B cell (primary cell): ENCODE measurements at regions not wholly inside any gene's neighbourhood (a gene's known extent, or its start where the extent isn't known, plus 50 kb on each side); places are given as distances from the start of the nearest gene placed in this dataset.

ENCODE experiments used
- ATAC-seq: fragments of 200-7000 bp; cut with Tn5 transposase; one replicate; pipeline ENCODE4 v1.10.0; 2021; ENCODE audit warnings: low read depth, mild to moderate bottlenecking, moderate number of reproducible peaks, moderate library complexity
- CTCF ChIA-PET: fragments of 350-600 bp; sonication (Branson Sonifier 250); formaldehyde crosslinking; loops from one replicate; lab custom pipeline; 2021; ENCODE audit warnings: antibody characterized with exemption, inconsistent platforms; lab: Charles Lee
- POLR2A ChIA-PET: fragments of 350-600 bp; sonication (Branson Sonifier 250); formaldehyde crosslinking; loops from one replicate; lab custom pipeline; 2021; ENCODE audit warnings: antibody characterized with exemption; lab: Charles Lee
- DNase-seq: peaks from one replicate; pipeline ENCODE4 v3.0.0; 2013
- H2AFZ ChIP-seq: 2 replicates; pipeline ENCODE4 v1.6.1; 2012; ENCODE audit warnings: mild to moderate bottlenecking, low read depth, low read length; ENCODE audit not compliant: insufficient read depth, poor library complexity, severe bottlenecking
- H3K27ac ChIP-seq, 2 donors: 1 replicate in 1 of 2; 2 replicates in 1 of 2; pipeline ENCODE4 v1.5.1; 2012 to 2013; ENCODE audit warnings: low read length in 2 of 2, mild to moderate bottlenecking in 2 of 2, moderate library complexity in 1 of 2
- H3K27me3 ChIP-seq, 4 experiments: fragments of 200-600 bp in 1 of 4; sonication (generic) in 1 of 4; replicated peaks in 1 of 4; 1 replicate in 2 of 4; 2 replicates in 2 of 4; pipeline versions ENCODE4 v1.6.1 to v1.7.0; 2013 to 2016; ENCODE audit warnings: low read length in 3 of 4, mild to moderate bottlenecking in 2 of 4, mixed read lengths in 1 of 4, moderate library complexity in 1 of 4; ENCODE audit not compliant: insufficient read depth in 4 of 4, control insufficient read depth in 3 of 4; ENCODE audit errors: control extremely low read depth in 1 of 4
- H3K36me3 ChIP-seq, 2 experiments: replicated peaks in 1 of 2; 1 replicate in 1 of 2; 2 replicates in 1 of 2; pipeline versions ENCODE4 v1.6.1 to v1.7.1; 2013; ENCODE audit warnings: low read length in 1 of 2; ENCODE audit not compliant: insufficient read depth in 2 of 2, control insufficient read depth in 1 of 2; ENCODE audit errors: control extremely low read depth in 1 of 2, extremely low read depth in 1 of 2
- H3K4me1 ChIP-seq, 2 donors: fragments of 200-600 bp in 1 of 2; sonication (generic) in 1 of 2; 1 replicate in 1 of 2; 2 replicates in 1 of 2; pipeline versions ENCODE4 v1.5.1 to v1.6.1; 2013 to 2017; ENCODE audit warnings: low read length in 2 of 2; ENCODE audit not compliant: control insufficient read depth in 2 of 2, insufficient read depth in 2 of 2
- H3K4me2 ChIP-seq: replicated peaks from 2 replicates; pipeline ENCODE3; 2012; ENCODE audit warnings: mild to moderate bottlenecking, low read depth, low read length; ENCODE audit not compliant: poor library complexity, severe bottlenecking
- H3K4me3 ChIP-seq, 5 experiments: fragments of 200-600 bp in 1 of 5; sonication (generic) in 1 of 5; 1 replicate in 3 of 5; 2 replicates in 2 of 5; pipeline versions ENCODE4 v1.5.1 to v1.7.0; 2011 to 2016; ENCODE audit warnings: low read length in 4 of 5, mild to moderate bottlenecking in 4 of 5, low read depth in 2 of 5, control low read depth in 1 of 5, moderate library complexity in 1 of 5; ENCODE audit not compliant: insufficient read depth in 1 of 5; ENCODE audit errors: control extremely low read depth in 1 of 5, extremely low read depth in 1 of 5
- H3K79me2 ChIP-seq: fragments of 200-600 bp; sonication (generic); one replicate; pipeline ENCODE4 v1.6.0; 2016; ENCODE audit warnings: low read length; ENCODE audit not compliant: control insufficient read depth, insufficient read depth
- H3K9ac ChIP-seq: fragments of 200-600 bp; sonication (generic); 2 replicates; pipeline ENCODE4 v1.6.1; 2017; ENCODE audit warnings: mild to moderate bottlenecking, low read length, moderate library complexity
- H3K9me3 ChIP-seq, 3 donors: one replicate each; pipeline versions ENCODE4 v1.6.1 to v1.7.1; 2013; ENCODE audit warnings: low read length in 2 of 3; ENCODE audit not compliant: control insufficient read depth in 2 of 3, insufficient read depth in 1 of 3; ENCODE audit errors: control extremely low read depth in 1 of 3
- H4K20me1 ChIP-seq: 2 replicates; pipeline ENCODE4 v1.6.0; 2012; ENCODE audit warnings: mild to moderate bottlenecking, low read length; ENCODE audit not compliant: insufficient read depth, control insufficient read depth, poor library complexity, severe bottlenecking
- H3K27ac Mint-ChIP-seq: one replicate; pipeline ENCODE4 v1.8.0; 2021; ENCODE audit warnings: mixed read lengths
- H3K27me3 Mint-ChIP-seq: one replicate; pipeline ENCODE4 v1.8.0; 2021; ENCODE audit warnings: mixed read lengths
- H3K4me1 Mint-ChIP-seq: one replicate; pipeline ENCODE4 v1.8.0; 2021; ENCODE audit warnings: mixed read lengths
- H3K4me3 Mint-ChIP-seq: one replicate; pipeline ENCODE4 v1.8.0; 2021; ENCODE audit warnings: mixed read lengths
- H3K9me3 Mint-ChIP-seq: one replicate; pipeline ENCODE4 v1.8.0; 2022; ENCODE audit warnings: mixed read lengths; ENCODE audit not compliant: insufficient read depth
- CTCF ChIP-seq: fragments of 200-600 bp; IDR thresholded peaks from one replicate; pipeline ENCODE4 v1.8.0; 2022; ENCODE audit warnings: antibody characterized with exemption, mild to moderate bottlenecking
- EZH2 ChIP-seq: IDR thresholded peaks from 2 replicates; pipeline ENCODE4 v1.6.1; 2012; ENCODE audit warnings: borderline replicate concordance, low read depth, mild to moderate bottlenecking, moderate library complexity, low read length; ENCODE audit not compliant: insufficient read depth, poor library complexity, severe bottlenecking
- WGBS: methylation state at CpG from one replicate; pipeline ENCODE4 v1.1.5; 2013; ENCODE audit warnings: missing lambda C conversion rate; ENCODE audit not compliant: insufficient coverage; 5-methylcytosine and 5-hydroxymethylcytosine counted together
- intact Hi-C: fragments of 100-400 bp; cut with micrococcal nuclease; formaldehyde crosslinking; loops from one replicate; pipeline ENCODE4 v1.10.0; 2022

- H3K4me3 ChIP-seq = no peak overlapping the region
- H3K27me3 ChIP-seq = no peaks in the 10 kb centered on the region
- intact Hi-C loops = no loop called here
- no peak overlapping the region for H2AFZ ChIP-seq
- peaks cover 5% of the 10 kb centered on the region for H3K9me3 Mint-ChIP-seq
- ChIA-PET POLR2A (no interaction called here), CTCF (no interaction called here)
- no peak overlapping the region for H3K9ac ChIP-seq
- no peaks in the 10 kb centered on the region for H3K79me2 ChIP-seq
- H3K27ac Mint-ChIP-seq = no peak overlapping the region
- H3K36me3 ChIP-seq = no peaks in the 10 kb centered on the region
- H3K27me3 Mint-ChIP-seq = no peaks in the 10 kb centered on the region
- H3K9me3 ChIP-seq = no peaks in the 10 kb centered on the region
- TF ChIP-seq CTCF (no peak), EZH2 (no peak)
- DNase-seq (no peak), ATAC-seq (no peak)
- H3K4me1 ChIP-seq = no peaks in the 10 kb centered on the region
- H3K27ac ChIP-seq = no peak overlapping the region
- H3K4me2 ChIP-seq = no peak overlapping the region
- no peaks in the 10 kb centered on the region for H3K4me1 Mint-ChIP-seq
- no peak overlapping the region for H3K4me3 Mint-ChIP-seq
- no peaks in the 10 kb centered on the region for H4K20me1 ChIP-seq
- 69% methylated on average over 2 of the region's 2 CpGs for WGBS
Observed at GRCh38 chr3:99355465-99355864, 282.9 kb upstream of the COL8A1 start.

GRCh38 chr3:99352811-99353210 lies 285.6 kb upstream of the COL8A1 start:
- DNase-seq (no peak), ATAC-seq (no peak)
- H3K9ac ChIP-seq = no peak overlapping the region
- intact Hi-C loops = no loop called here
- ChIA-PET CTCF (no interaction called here), POLR2A (no interaction called here)
- H3K27ac ChIP-seq = no peak overlapping the region
- no peak overlapping the region for H3K4me3 ChIP-seq
- no peak overlapping the region for H3K4me2 ChIP-seq
- no peaks in the 10 kb centered on the region for H4K20me1 ChIP-seq
- no peaks in the 10 kb centered on the region for H3K4me1 ChIP-seq
- H3K27ac Mint-ChIP-seq = no peak overlapping the region
- no peaks in the 10 kb centered on the region for H3K79me2 ChIP-seq
- H3K9me3 ChIP-seq = no peaks in the 10 kb centered on the region
- H2AFZ ChIP-seq = no peak overlapping the region
- no CpG with 5 or more reads among the region's 3 CpGs for WGBS
- H3K27me3 ChIP-seq = no peaks in the 10 kb centered on the region
- H3K27me3 Mint-ChIP-seq = no peaks in the 10 kb centered on the region
- H3K9me3 Mint-ChIP-seq = peaks cover 5% of the 10 kb centered on the region
- TF ChIP-seq CTCF = no peak
- no peak for TF ChIP-seq EZH2
- no peaks in the 10 kb centered on the region for H3K4me1 Mint-ChIP-seq
- H3K36me3 ChIP-seq = no peaks in the 10 kb centered on the region
- H3K4me3 Mint-ChIP-seq = no peak overlapping the region
